ENCODE measurements at regions not wholly inside any gene's neighbourhood (a gene's known extent, or its start where the extent isn't known, plus 50 kb on each side); places are given as distances from the start of the nearest gene placed in this dataset.
A peak's percentile ranks its signal among the peaks of the same experiment; 100 is the strongest.

- DNase-seq (ENCODE audit: low read depth) = no peak
Observed at GRCh38 chrX:14164828-14165227, 135.1 kb upstream of the GEMIN8 start.

DNA sequence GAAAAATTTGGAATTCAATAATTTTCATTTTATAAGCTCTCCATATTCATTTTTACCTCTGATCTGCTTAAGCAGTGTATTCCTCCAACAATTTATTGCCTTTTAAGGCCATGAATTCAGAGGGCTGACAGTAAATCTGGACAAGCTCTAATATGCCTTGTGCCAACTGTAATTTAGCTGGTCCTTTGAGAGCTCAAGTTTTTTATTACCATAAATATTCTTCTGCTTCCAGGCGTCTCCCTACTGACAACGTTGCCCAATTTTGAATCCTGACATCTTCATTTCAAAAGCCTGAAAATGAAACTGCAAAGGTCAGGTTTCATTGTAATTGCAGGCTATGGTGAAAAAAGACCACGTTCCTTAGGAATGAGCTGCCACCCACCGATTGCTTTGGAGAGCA is 95.8 kb upstream of the GEMIN8 start:
- no peak for DNase-seq (ENCODE audit: low read depth)

GRCh38 chrX:14124562-14124961 is 94.9 kb upstream of the GEMIN8 start:
- DNase-seq (ENCODE audit: low read depth) = no peak

DNA sequence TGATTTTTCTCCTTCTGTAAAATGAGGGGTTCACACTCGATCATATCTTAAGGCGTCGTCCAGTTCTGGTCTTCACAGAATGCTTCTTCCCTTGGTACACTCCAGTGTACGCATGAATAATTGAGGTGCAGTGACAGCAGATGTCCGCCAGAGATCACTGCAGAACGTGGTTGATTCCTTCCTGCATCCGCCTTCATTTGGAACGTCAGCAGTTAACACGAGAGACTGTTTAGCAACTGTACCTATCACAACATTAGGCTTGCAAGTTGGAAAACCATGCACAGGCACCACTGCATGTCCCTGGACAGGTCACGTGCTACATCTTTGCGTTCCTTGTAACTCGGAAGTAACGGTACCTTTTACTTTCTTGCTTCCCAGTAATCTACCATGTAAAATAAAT is 66.0 kb upstream of the GEMIN8 start:
- peak; percentile 19 for DNase-seq (ENCODE audit: low read depth)

GRCh38 chrX:14094191-14094590 is 64.5 kb upstream of the GEMIN8 start:
- no peak for DNase-seq (ENCODE audit: low read depth)

DNA sequence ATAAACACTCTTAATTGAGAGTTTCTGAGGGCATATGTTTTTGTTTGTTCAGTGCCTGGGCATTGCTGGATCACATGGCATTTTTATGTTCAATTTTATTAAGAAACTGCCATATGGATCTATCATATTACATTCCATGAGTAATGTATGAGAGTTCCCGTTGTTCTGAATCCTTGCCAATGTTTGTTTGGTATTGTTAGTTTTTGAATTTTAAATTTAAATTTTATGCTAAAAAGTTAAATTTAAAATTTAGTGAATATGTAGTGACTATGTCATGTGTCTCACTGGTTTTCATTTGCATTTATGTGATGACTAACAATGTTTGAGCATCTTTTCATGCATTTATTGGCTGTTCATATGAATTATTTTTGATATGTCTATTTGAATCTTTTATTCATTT is 54.8 kb upstream of the GEMIN8 start:
- no peak for DNase-seq (ENCODE audit: low read depth)

- DNase-seq (ENCODE audit: low read depth) = no peak
Observed at GRCh38 chrX:14083783-14084182, 54.1 kb upstream of the GEMIN8 start.

GRCh38 chrX:14079891-14080430 is 50.3 kb upstream of the GEMIN8 start:
- DNase-seq (ENCODE audit: low read depth) = no peak
